ENCODE measurements at regions not wholly inside any gene's neighbourhood (a gene's known extent, or its start where the extent isn't known, plus 50 kb on each side); places are given as distances from the start of the nearest gene placed in this dataset.

- intact Hi-C loops (cut with DNase I): no loop called here
- H3K36me3 ChIP-seq: no peaks in the 10 kb centered on the region
- no peaks in the 10 kb centered on the region for H3K4me1 ChIP-seq
- no peaks in the 10 kb centered on the region for H3K27me3 ChIP-seq
- ATAC-seq (peak; percentile 66), DNase-seq (no peak)
- H3K27ac ChIP-seq: no peak overlapping the region
- no peaks in the 10 kb centered on the region for H3K9me3 ChIP-seq
- no peak overlapping the region for H3K4me3 ChIP-seq
- TF ChIP-seq CTCF (IDR thresholded peaks at IDR 0.05): no peak
Measured at GRCh38 chr3:106631373-106632108, 745.7 kb upstream of the CCDC54 start.

- Histone ChIP-seq H3K27me3 (no peaks in the 10 kb centered on the region), H3K27ac (no peak overlapping the region), H3K36me3 (no peaks in the 10 kb centered on the region), H3K4me1 (no peaks in the 10 kb centered on the region), H3K4me3 (no peak overlapping the region), H3K9me3 (no peaks in the 10 kb centered on the region)
- DNase-seq (no peak), ATAC-seq (no peak)
- intact Hi-C loops (cut with DNase I): no loop called here
- TF ChIP-seq CTCF (IDR thresholded peaks at IDR 0.05): no peak
Measured at GRCh38 chr3:106635271-106635670, 742.0 kb upstream of the CCDC54 start.

GRCh38 chr3:106635826-106636225, 741.4 kb upstream of the CCDC54 start:
- no peaks in the 10 kb centered on the region for H3K27me3 ChIP-seq
- TF ChIP-seq CTCF (IDR thresholded peaks at IDR 0.05): no peak
- ATAC-seq (no peak), DNase-seq (no peak)
- no peaks in the 10 kb centered on the region for H3K9me3 ChIP-seq
- no peak overlapping the region for H3K27ac ChIP-seq
- intact Hi-C loops (cut with DNase I): no loop called here
- no peaks in the 10 kb centered on the region for H3K4me1 ChIP-seq
- H3K36me3 ChIP-seq: no peaks in the 10 kb centered on the region
- no peak overlapping the region for H3K4me3 ChIP-seq

GRCh38 chr3:106640353-106640752, 736.9 kb upstream of the CCDC54 start:
- Histone ChIP-seq H3K27me3 (no peaks in the 10 kb centered on the region), H3K36me3 (no peaks in the 10 kb centered on the region), H3K4me1 (no peaks in the 10 kb centered on the region), H3K27ac (no peak overlapping the region), H3K9me3 (no peaks in the 10 kb centered on the region), H3K4me3 (no peak overlapping the region)
- intact Hi-C loops (cut with DNase I): no loop called here
- ATAC-seq (no peak), DNase-seq (no peak)
- no peak for TF ChIP-seq CTCF (IDR thresholded peaks at IDR 0.05)

GRCh38 chr3:106642161-106642560, 735.1 kb upstream of the CCDC54 start:
- DNase-seq: no peak
- intact Hi-C loops (cut with DNase I): no loop called here
- no peak for ATAC-seq
- H3K9me3 ChIP-seq: no peaks in the 10 kb centered on the region
- H3K36me3 ChIP-seq: no peaks in the 10 kb centered on the region
- TF ChIP-seq CTCF (IDR thresholded peaks at IDR 0.05): no peak
- no peak overlapping the region for H3K4me3 ChIP-seq
- H3K27me3 ChIP-seq: no peaks in the 10 kb centered on the region
- no peak overlapping the region for H3K27ac ChIP-seq
- H3K4me1 ChIP-seq: no peaks in the 10 kb centered on the region
